ENCODE measurements at regions not wholly inside any gene's neighbourhood (a gene's known extent, or its start where the extent isn't known, plus 50 kb on each side); places are given as distances from the start of the nearest gene placed in this dataset.
"Not testable (repeated sequence)": the region's sequence is repeated elsewhere in the genome, so short reads cannot be mapped to it uniquely, and the experiment has no call there.

DNA sequence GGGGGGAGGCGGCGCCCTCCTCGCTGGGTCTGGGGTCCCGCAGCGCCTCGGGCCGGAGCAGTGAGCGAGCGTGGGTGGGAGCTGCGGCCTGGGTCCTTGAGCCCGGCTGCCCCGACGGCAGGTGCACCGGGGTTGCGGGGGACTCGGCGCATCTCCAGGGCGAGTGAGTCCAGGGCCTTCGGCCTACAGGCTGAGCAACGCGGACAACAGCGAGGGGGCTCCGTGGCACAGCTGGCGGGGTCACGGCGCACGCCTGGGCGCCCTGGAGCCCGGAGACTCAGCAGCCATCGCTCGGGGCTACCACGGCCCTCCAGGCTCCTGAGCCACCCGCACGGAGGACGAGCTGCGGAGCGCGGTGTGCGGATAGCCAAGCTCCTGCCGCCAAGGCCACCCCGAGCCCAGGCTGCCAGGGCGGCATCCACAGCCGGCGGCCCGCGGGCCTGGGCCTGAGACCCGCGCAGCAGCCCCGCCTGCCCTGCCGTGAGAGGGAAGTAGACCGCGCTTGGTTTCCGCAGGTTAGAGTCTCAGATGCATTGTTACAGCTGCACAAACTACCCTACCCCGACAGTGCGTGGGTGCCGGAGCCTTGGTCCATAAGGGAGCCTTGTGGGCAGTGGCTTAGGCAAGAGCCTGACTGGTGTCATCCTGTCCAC, 253.9 kb upstream of the SGCG start:
- intact Hi-C loops (cut with micrococcal nuclease): no loop called here

DNA sequence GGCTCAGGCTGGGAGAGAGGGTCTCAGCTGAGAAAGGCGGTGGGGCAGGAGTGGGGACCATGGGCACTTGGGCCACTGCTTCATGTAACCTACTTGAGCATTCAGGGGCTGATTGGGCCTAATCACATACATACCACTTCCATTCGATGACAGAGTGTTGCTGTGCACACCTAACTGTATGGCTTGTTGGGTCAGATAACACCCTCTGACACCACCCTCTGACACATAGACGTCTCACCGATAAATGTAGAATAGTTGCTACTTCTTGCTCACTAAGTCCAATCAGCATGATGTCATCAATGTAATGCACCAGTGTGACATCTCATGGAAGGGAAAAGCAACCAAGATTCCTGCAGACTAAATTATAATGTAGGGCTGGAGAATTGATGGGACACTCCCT, 252.9 kb upstream of the SGCG start:
- intact Hi-C loops (cut with micrococcal nuclease): not testable (repeated sequence)

DNA sequence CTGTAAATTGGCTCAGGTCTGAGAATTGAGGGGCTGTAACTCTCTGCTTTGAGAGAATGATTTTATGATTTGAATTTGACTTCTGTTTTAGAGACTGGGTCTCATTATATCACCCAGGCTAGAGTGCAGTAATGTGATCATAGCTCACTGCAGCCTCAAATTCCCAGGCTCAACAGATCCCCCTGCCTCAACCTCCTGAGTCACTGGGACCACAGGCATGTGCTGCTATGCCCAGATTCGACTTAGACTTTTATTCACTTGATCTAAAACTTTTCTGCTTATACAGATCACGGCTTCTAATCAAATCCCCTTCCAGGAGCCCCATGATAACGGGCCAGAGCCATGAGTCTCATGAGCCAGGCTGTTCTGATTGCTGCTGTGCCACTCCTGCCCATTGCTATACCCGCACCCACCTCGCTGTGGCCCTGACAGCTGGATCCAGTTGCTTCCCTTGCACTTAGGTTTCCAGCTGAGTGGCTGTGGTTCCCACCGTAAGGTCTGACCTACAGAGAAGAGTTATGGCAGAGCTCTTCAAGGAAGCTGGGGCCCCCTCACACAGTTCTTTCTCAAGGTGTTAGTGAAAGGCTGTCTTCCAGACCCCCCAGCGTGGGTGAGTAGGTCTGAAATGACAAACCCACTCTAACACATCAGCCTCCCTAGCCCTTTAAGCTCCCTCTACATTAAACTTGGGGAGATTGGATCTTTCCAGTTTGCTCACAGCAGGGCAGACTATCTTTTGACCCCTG, 251.2 kb upstream of the SGCG start:
- intact Hi-C loops (cut with micrococcal nuclease): no loop called here

DNA sequence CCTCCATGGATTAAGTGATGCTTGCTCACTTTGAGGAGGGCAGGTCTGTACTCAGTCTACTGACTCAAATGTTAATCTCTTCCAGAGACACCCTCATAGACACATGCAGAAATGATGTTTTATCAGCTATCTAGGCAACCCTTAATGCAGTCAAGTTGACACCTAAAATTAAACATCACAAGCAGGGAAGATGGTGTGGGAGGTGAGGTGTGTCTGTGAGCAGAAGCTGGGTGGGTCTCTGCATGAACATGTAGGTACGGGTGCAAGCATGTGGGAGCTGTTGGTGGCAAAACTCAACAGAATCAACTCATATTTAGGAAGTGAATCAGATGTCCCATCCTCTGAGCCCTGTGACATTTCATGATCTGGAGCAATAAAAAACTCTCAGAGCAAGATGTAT, 249.2 kb upstream of the SGCG start:
- intact Hi-C loops (cut with micrococcal nuclease): no loop called here

DNA sequence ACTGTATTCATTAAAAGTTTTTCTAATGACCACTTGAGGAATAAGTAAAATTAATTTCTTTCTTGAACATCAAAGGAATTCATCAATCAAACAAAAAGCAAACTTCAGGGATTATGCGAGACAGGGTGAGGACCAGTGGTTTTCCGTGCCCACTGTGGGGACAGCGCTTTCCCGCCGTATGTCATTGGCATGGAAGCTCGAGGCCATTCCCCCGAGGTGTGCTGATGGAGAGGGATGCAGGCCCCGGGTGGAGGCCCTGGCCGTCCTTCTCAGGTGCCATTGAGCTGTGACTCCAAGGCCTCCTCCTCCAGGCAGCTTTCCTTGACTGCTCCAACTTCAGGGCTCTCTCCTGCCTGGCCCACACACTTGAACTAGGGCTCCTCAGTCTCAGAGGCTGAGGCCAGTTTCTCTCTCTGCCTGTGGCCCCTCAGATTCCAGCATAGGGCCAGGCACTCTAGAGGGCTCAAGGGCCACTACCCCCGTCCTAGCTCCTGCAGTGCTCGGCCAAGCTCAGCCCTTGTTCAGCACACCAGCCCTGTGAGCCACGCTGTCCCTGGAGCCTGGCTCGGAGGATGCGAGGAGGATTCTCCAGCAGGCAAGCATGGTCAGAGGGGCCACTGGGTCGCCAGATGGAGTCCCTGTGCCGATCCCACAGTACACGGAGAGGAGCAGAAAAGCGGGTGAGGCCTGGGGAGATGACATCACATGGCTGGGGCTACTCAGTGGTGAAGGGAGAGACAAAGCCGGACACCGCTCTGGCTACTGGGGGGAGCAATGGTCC, 248.0 kb upstream of the SGCG start:
- intact Hi-C loops (cut with micrococcal nuclease): not testable (repeated sequence)

DNA sequence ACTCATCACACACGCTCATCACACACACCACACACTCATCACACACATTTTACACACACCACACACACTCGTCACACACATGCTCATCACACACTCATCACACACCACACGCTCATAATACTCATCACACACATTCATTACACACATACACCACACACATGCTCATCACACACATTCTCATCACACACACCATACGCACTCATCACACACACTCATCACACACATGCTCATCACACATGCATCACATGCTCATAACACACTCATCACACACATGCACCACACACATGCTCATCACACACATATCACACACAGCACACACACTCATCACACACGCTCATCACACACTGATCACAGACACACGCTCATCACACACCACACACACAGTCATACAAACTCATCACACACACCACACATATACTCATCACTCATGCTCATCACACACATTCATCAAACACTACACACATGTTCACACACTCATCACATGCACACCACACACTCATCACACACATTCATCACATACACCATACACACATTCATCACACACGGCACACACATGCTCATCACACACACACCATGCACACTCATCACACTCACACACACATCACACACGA, 247.1 kb upstream of the SGCG start:
- intact Hi-C loops (cut with micrococcal nuclease): no loop called here

DNA sequence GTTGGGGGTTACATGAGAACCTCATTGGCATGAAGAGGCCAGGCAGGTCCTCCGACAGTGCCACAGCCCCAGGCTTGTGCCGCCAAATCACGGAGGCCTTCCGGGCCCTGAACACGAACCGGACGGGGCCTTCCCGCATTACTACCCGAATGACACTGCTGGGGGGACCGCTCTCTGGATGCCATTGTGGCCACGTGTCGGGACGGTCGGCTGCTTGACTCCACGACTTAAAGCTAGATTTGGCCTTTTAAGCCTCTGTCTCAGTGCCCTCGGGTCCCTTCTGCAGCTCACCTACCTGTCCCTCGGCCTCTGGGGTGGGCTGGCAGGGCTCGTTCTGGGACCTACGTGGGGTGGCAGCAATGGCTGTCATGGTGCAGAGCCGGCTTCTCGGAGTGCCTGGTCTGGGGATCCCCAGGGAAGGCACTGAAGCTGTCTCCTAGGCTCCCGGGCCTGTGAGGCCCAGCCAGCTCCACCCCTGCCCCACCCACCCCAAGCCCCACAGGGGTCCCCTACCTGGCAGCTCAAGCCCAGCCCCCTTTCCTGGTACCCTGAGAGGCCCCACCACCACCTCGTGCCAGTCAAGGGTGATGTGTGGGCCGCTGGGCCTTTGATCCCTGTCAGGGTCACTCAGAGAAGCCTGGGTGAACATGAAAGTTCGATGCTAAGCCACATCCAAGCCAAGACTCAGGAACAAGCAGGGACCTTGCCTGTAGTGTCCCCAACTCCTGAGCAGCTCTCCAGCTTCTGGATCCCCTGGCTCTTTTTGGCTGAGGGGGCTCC, 245.8 kb upstream of the SGCG start:
- intact Hi-C loops (cut with micrococcal nuclease): no loop called here

DNA sequence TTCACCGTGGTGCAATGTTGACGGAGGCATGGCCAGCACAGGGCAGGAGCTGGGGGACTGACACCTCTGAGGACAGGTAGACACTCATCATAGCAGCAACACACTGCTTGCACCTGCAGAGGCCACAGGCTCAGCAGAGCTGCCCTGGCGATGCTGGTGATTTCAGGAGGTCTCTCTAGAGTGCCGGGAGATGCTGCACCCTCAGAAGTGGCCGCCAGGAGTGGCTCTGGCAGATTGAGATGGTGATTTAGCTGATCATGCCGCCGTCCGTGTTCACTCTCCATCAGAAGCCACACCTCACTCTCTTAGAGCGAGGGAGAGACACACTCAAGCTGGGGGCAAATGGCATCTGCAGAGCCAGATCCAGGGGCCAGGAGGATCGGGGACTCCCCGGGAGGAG, 244.6 kb upstream of the SGCG start:
- intact Hi-C loops (cut with micrococcal nuclease): no loop called here

DNA sequence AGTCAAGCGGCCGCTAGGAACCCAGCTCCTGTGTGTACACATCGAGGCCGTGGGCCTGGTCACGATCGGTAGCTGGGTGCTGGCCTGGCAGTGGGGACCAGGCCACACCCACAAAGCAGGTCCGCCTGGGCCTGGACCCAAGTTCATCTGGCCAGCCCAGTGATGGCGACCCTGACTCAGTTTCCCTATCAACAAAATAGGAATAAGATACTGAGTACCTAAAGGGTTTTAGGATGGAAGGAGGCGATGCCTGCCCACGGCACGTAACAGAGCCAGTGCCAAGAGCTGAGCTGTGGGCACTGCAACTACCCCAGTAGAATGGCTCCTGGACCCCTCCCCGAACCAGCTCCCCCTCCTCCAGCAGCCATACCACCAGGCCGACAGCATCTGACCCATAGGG, 243.5 kb upstream of the SGCG start:
- intact Hi-C loops (cut with micrococcal nuclease): no loop called here

DNA sequence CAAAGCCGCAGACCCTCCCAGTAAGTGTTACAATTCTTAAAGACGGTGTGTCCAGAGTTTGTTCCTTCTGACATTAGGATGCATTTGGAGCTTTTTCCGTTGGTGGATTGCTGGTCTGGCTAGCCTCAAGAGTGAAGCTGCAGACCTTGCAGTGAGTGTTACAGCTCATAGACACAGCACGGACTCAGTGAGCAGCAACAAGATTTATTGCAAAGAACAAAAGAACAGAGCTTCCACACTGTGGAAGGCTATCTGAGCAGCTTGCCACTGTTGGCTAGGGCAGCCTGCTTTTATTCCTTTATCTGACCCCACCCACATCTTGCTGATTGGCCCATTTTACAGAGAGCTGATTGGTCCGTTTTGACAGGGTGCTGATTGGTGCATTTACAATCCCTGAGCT, 242.8 kb upstream of the SGCG start:
- intact Hi-C loops (cut with micrococcal nuclease): no loop called here

DNA sequence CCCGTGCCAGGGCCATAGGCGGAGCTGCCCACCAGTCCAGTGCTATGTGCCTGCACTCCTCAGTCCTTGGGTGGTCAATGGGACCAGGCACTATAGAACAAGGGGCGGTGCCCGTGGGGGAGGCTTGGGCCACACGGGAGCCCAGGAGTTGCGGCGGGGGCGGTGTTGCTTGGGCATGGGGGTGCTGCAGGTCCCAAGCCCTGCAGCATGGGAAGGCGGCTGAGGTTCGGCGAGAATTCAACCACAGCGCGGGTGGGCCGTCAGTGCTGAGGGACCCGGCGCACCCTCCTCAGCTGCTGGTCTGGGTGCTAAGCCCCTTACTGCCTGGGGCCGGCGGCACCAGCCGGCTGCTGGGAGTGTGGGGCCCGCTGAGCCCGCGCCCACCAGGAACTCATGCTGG, 242.2 kb upstream of the SGCG start:
- intact Hi-C loops (cut with micrococcal nuclease): no loop called here

DNA sequence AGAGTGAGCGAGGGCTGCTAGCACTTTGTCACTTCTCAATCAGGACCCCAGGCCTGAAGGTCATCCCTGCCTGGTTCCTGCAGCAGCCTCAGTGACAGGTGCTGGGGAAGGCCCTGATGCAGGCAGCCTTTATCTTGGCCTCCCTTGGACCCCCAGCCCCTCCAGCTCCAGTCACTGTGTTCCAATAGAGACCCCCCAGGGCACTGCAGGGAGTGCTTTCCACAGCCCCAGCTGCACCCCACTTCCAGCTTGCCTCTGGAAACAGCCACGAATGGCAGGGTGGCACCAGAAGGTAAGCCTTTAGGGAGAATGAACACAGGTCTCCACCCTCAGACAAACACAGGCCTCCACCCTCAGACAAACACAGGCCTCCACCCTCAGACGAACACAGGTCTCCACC, 241.6 kb upstream of the SGCG start:
- intact Hi-C loops (cut with micrococcal nuclease): no loop called here

DNA sequence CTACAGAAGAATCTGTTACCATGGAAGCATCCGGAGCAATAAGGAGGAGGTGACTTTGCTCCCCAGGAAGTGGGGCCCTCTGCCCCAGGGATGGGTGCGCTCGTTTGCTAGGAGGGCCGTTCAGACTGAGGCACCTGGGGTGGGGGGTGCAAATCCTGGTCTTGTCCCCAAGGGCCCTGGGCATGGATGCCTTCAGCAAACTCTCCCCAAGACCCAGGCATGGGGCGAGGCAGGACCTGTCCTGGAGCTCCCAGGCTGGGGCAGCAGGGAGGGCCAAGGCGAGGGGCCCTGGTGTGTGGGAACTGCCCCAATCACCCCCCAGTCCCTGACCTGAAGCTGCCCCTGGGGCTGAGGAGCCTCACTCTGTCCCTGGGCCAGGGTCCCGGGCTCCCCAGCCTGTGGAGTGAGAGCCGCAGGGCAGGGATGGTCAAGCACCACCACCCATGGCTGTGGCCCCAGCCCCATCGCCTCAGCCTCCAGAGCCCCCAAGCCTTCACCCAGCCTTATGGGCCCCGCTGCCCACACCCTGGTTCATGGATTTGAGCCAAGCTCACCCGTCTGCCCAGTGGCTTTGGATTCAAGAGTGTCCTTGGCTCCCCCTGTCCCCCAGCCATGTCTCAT, 240.6 kb upstream of the SGCG start:
- intact Hi-C loops (cut with micrococcal nuclease): no loop called here

DNA sequence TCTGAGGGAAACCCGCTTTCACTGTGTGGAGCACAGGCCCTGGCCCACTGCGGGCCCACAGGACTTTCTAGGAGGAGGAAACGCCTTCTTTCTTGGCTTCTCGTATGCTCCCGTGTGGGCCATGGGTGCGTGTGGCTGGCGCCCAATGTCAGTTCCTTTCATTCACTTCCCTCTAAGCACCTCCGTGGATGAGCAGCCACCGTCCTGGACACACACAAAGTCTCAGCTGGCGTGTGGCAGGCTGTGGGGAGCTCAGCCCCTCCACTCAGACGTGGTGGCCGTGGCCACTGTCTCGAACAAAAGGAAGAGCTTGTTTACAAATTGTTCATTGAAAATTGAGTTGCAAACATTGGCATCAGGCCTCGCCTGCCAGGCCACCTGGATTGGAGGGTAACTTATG, 240.0 kb upstream of the SGCG start:
- intact Hi-C loops (cut with micrococcal nuclease): no loop called here

DNA sequence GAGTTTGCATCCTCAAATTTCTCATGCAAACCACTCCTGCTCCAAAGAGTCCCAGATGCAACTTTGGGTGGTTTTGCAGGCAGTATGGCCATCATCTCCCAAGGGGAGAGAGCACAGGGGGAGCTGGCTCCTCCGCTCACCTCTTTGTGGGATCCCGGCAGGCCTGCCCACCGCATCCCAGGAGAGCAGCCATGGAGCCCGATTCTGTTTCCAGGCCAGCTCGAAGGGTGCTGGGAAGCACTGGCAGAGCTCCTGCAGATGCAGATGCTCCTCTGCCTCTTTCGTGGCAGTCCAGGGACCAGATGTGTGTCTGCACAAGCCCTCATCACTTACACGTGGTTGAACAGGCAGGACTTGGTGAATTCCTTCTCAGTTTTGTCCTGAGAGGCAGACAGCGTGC, 239.3 kb upstream of the SGCG start:
- intact Hi-C loops (cut with micrococcal nuclease): not testable (repeated sequence)

DNA sequence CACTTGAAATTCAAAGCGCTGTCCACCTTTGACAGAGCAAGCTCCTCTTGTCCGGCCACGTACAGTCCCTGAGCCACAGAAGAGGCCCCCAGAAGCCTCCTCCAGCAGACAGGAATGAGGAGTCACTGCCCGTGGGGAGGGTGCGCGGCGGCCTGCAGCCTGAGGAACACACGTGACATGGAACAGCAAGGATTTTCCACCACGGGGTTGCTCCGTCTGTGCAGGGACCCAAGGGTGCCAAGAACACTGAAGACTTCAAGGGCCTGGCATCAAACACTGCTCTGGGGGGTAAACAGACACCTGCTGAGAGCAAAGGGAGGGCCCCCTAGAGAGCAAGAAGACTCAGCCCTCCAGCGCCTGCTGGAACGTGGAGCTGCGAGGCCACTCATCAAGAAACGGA, 237.9 kb upstream of the SGCG start:
- intact Hi-C loops (cut with micrococcal nuclease): not testable (repeated sequence)

DNA sequence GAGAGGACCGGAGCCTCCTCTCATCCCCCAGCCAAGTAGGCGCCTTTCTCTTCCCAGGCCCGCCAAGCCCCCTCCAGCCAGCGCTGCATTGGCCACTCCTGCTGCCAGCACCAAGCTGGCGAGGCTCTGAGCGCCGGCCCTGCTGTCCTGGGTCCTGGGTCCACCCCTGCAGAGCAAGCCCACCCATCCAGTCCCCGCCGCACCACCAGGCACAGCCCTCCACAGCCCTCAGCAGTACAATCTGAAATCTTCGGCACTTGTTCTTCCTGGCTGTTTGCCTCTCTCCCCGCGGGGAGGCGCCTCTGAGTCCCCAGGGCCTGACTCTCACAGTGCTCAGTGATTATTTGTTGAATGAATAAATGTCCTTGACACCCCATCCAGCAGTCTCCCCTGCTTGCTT, 236.4 kb upstream of the SGCG start:
- intact Hi-C loops (cut with micrococcal nuclease): no loop called here

DNA sequence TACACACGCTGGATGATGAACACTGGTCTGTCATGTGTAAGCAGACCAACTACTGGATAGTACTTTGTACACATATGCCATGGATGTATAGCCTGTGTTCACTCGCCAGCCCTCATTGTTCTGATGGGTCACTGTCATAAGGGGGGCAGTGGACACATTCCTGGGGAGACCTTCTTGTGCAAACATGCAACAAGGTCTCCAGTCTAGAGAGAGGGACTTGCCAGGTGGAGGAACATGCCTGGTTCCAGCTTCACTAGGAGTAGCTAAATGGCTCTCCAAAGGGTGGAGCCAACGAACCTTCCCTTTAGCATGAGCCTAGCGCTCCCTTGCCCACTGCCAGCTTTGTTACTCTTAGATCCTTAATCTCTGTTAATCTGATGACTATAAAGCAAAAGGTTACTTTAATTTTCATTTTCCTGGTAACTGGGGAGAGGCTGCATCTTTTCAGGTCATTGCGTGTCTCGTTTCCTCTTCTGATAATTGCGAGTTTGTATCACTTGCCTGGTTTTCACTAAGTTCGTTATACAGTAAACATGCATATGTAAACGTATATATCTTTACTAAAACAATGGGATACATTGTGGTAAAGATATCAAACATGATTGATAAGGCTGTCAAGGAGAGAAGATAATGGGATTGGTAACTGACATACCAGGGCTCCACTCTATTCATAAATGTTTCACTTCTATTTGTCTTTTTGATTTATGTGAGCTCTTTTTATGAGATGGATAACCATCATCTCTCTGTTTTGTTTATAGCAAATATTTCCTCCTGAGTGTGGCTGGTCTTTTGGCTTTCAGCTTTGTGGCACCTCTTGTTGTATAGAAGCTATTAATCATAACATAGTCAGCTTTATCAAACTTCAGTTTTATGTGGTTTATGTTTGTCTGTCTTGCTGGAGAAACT, 235.2 kb upstream of the SGCG start:
- intact Hi-C loops (cut with micrococcal nuclease): no loop called here

DNA sequence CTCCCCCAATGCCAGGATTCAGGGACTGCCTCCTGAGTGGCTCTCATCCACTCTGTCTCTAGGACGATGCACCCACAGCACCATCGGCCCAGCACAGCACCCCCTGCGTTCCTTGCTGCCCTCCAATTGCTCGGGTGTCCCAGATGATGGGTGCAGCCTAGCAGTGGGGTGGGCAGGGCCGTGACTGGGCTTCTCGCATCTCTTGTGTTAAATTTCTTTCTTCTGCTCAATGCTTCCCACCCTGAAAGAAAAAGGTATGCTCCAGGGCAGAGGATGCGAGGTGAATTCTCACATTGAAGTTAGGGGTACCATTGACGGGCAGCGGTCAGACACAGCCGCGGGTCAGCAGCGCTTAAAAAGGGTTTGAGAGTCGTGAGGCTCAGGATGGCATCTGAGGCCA, 232.4 kb upstream of the SGCG start:
- intact Hi-C loops (cut with micrococcal nuclease): no loop called here

DNA sequence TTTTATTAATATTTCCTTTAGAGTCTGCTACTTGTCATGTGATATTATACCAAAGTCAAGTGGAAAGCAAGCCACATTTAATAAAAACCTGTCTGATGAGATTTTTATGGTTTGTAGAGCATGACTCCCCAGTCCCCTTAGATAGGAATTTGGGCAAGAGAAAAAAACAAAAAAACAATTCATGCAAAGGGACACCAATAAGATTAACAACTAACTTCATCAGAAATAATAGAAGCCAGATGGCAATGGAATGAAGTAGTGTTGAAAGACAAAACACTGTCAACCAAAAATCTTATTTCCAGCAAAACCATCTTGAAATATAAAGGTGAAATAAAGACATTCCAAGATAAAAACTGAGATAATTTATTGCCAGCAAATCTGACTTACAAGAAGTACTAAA, 228.8 kb upstream of the SGCG start:
- intact Hi-C loops (cut with micrococcal nuclease): not testable (repeated sequence)
